ENCODE measurements at regions not wholly inside any gene's neighbourhood (a gene's known extent, or its start where the extent isn't known, plus 50 kb on each side); places are given as distances from the start of the nearest gene placed in this dataset.

GRCh38 chr15:46301826-46302225 lies 667.0 kb downstream of the SQOR start:
- no peak for ATAC-seq
- DNase-seq = no peak

DNA sequence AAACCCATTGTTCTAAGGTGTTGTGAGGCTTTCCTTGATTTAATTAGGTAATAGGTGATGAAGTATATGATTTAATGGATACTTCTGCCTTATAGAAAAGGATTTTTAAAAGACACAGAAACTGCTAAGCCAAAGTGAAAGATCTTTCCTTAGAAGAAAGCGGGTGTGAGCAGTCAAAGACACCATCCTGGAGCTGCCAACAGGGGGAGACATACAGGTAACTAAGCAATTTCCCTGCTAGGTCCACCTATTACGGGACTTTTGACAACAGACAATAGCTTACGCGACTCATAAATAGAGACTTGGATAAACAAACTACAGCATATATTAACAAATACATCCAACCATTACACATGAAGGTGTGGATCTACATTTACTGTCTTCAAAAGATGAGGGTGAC lies 669.5 kb downstream of the SQOR start:
- ATAC-seq = no peak
- peak in 1 of 3 donors; percentile 17 for DNase-seq
- TF ChIP-seq, protein P1, sequence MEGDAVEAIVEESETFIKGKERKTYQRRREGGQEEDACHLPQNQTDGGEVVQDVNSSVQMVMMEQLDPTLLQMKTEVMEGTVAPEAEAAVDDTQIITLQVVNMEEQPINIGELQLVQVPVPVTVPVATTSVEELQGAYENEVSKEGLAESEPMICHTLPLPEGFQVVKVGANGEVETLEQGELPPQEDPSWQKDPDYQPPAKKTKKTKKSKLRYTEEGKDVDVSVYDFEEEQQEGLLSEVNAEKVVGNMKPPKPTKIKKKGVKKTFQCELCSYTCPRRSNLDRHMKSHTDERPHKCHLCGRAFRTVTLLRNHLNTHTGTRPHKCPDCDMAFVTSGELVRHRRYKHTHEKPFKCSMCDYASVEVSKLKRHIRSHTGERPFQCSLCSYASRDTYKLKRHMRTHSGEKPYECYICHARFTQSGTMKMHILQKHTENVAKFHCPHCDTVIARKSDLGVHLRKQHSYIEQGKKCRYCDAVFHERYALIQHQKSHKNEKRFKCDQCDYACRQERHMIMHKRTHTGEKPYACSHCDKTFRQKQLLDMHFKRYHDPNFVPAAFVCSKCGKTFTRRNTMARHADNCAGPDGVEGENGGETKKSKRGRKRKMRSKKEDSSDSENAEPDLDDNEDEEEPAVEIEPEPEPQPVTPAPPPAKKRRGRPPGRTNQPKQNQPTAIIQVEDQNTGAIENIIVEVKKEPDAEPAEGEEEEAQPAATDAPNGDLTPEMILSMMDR (IDR thresholded peaks at IDR 0.05) = no peak
- H3K36me3 ChIP-seq (ENCODE audit: low read depth) = no peaks in the 10 kb centered on the region
- intact Hi-C loops (cut with DNase I, micrococcal nuclease) = no loop called here
- H3K4me3 ChIP-seq = no peak overlapping the region
- no peaks in the 10 kb centered on the region for H3K4me1 ChIP-seq (ENCODE audit: low read depth)
- no peaks in the 10 kb centered on the region for H3K9me3 ChIP-seq

More at GRCh38 chr15:46301826-46302225, 667.0 kb downstream of the SQOR start:
- no peaks in the 10 kb centered on the region for H3K4me1 ChIP-seq (ENCODE audit: low read depth)
- H3K4me3 ChIP-seq = no peak overlapping the region
- no peaks in the 10 kb centered on the region for H3K36me3 ChIP-seq (ENCODE audit: low read depth)
- H3K9me3 ChIP-seq = no peaks in the 10 kb centered on the region
- TF ChIP-seq, protein P1 (IDR thresholded peaks at IDR 0.05) = no peak
- intact Hi-C loops (cut with DNase I, micrococcal nuclease) = no loop called here

GRCh38 chr15:46307746-46308145 lies 672.9 kb downstream of the SQOR start:
- Histone ChIP-seq H3K4me3 (no peak overlapping the region), H3K36me3 (ENCODE audit: low read depth) (no peaks in the 10 kb centered on the region), H3K4me1 (ENCODE audit: low read depth) (no peaks in the 10 kb centered on the region), H3K9me3 (no peaks in the 10 kb centered on the region)
- TF ChIP-seq, protein P1 (IDR thresholded peaks at IDR 0.05) = no peak
- DNase-seq = no peak
- intact Hi-C loops (cut with DNase I, micrococcal nuclease) = no loop called here
- no peak for ATAC-seq

DNA sequence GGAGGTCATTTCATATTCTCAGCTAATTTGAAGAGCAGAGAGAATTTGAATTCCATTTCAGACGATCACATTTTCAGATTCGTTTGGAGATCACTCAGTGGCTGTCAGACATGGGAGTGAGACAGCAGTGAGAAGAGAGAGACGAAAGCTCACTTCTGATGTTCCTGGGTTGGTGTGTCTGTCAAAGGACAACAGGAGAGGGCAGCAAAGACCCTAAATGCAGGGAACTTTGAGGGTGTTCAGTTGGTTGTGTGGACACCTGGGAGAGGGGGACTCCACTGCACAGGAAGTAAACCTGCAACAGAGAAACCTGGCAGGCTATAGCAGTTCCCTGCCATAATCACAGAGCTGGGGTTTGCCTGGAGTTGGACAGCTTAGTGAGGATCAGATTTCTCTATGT lies 675.1 kb downstream of the SQOR start:
- Histone ChIP-seq H3K4me3 (no peak overlapping the region), H3K9me3 (no peaks in the 10 kb centered on the region), H3K4me1 (ENCODE audit: low read depth) (no peaks in the 10 kb centered on the region), H3K36me3 (ENCODE audit: low read depth) (no peaks in the 10 kb centered on the region)
- intact Hi-C loops (cut with DNase I, micrococcal nuclease) = no loop called here
- ATAC-seq (no peak), DNase-seq (no peak)
- TF ChIP-seq, protein P1 (IDR thresholded peaks at IDR 0.05) = no peak

GRCh38 chr15:46312133-46312740 lies 677.4 kb downstream of the SQOR start:
- TF ChIP-seq, protein P1 (IDR thresholded peaks at IDR 0.05) = peak; percentile 71
- H3K9me3 ChIP-seq = no peaks in the 10 kb centered on the region
- ATAC-seq (peak; percentile 95), DNase-seq (peak in 2 of 3 donors; percentile 77 to 89)
- no peaks in the 10 kb centered on the region for H3K4me1 ChIP-seq (ENCODE audit: low read depth)
- no peak overlapping the region for H3K4me3 ChIP-seq
- H3K36me3 ChIP-seq (ENCODE audit: low read depth) = no peaks in the 10 kb centered on the region
- intact Hi-C loops (cut with DNase I, micrococcal nuclease) = no loop called here

GRCh38 chr15:46315434-46315833 lies 680.6 kb downstream of the SQOR start:
- no peaks in the 10 kb centered on the region for H3K4me1 ChIP-seq (ENCODE audit: low read depth)
- DNase-seq (no peak), ATAC-seq (no peak)
- H3K4me3 ChIP-seq = no peak overlapping the region
- TF ChIP-seq, protein P1 (IDR thresholded peaks at IDR 0.05) = no peak
- no peaks in the 10 kb centered on the region for H3K36me3 ChIP-seq (ENCODE audit: low read depth)
- intact Hi-C loops (cut with DNase I, micrococcal nuclease) = no loop called here
- no peaks in the 10 kb centered on the region for H3K9me3 ChIP-seq
